HG03066 (cell line): ENCODE measurements at regions not wholly inside any gene's neighbourhood (a gene's known extent, or its start where the extent isn't known, plus 50 kb on each side); places are given as distances from the start of the nearest gene placed in this dataset.

Experiments used
- ATAC-seq: cut with Tn5 transposase; IDR thresholded peaks from one replicate; pipeline ENCODE4 v1.9.1; 2021; ENCODE audit warnings: low read depth; ENCODE audit not compliant: unreplicated experiment

GRCh38 chr10:118108194-118109026 lies 61.7 kb upstream of the RAB11FIP2 start:
- no peak for ATAC-seq

GRCh38 chr10:118107541-118107940 lies 60.8 kb upstream of the RAB11FIP2 start:
- ATAC-seq = no peak

GRCh38 chr10:118107040-118107439 lies 60.3 kb upstream of the RAB11FIP2 start:
- ATAC-seq = no peak

GRCh38 chr10:118106426-118106825 lies 59.7 kb upstream of the RAB11FIP2 start:
- ATAC-seq = no peak

- no peak for ATAC-seq
Observed at GRCh38 chr10:118102121-118102520, 55.4 kb upstream of the RAB11FIP2 start.

- ATAC-seq = no peak
Observed at GRCh38 chr10:118101501-118101900, 54.8 kb upstream of the RAB11FIP2 start.
